ENCODE measurements at regions not wholly inside any gene's neighbourhood (a gene's known extent, or its start where the extent isn't known, plus 50 kb on each side); places are given as distances from the start of the nearest gene placed in this dataset.

DNA sequence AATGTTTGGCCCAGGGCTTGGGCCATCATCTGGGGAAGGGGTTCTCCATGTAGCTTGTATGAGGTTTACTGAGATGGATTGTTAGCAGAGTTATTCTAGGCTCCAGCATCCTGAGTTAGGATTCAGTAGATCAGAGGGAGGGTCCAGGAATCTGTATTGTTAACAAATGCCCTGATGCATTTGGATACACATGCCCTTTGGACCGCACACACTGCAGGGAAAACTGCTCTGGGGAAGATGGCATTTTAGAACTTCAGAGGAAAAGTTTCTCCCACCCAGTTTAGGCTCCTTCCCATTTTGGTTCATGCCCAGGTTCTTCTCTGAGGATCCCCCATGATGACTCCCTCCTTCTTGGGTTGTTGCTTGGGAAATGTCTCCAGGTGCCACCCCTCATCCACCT, 193.3 kb downstream of the KTN1 start:
- TF ChIP-seq SUZ12 (IDR thresholded peaks at IDR 0.05; ENCODE audit: extremely low read depth, insufficient read depth, insufficient read length) (no peak), ZNF274 (IDR thresholded peaks at IDR 0.05; ENCODE audit: low read depth, low read length) (no peak), YY1 (IDR thresholded peaks at IDR 0.05; ENCODE audit: insufficient read depth, insufficient read length) (no peak)
